GM23338 (cell line): ENCODE measurements at regions not wholly inside any gene's neighbourhood (a gene's known extent, or its start where the extent isn't known, plus 50 kb on each side); places are given as distances from the start of the nearest gene placed in this dataset.

Experiments
- CREB1 ChIP-seq: fragments of 250-450 bp; sonication (Bioruptor Pico); IDR thresholded peaks from 2 replicates; pipeline ENCODE4 v1.5.0; 2020; ENCODE audit warnings: low read depth, mild to moderate bottlenecking, moderate library complexity
- EZH2 ChIP-seq: fragments of 200-600 bp; sonication (generic); IDR thresholded peaks from one replicate; pipeline ENCODE4 v1.8.0; 2017; ENCODE audit warnings: antibody characterized with exemption, mild to moderate bottlenecking, low read depth; ENCODE audit not compliant: unreplicated experiment
- EZH2phosphoT487 ChIP-seq: fragments of 200-600 bp; sonication (generic); IDR thresholded peaks from one replicate; pipeline ENCODE4 v1.8.1; 2018; ENCODE audit warnings: antibody characterized with exemption; ENCODE audit not compliant: unreplicated experiment
- JUNB ChIP-seq: IDR thresholded peaks from one replicate; pipeline ENCODE4 v1.6.1; 2016; ENCODE audit warnings: antibody characterized with exemption; ENCODE audit not compliant: unreplicated experiment
- STAT1 ChIP-seq: IDR thresholded peaks from one replicate; pipeline ENCODE4 v1.6.1; 2016; ENCODE audit warnings: antibody characterized with exemption; ENCODE audit not compliant: unreplicated experiment
- ZNF331 ChIP-seq: fragments of 250-450 bp; sonication (Bioruptor Pico); IDR thresholded peaks from 2 replicates; pipeline ENCODE4 v1.5.0; 2020; ENCODE audit warnings: low read depth, mild to moderate bottlenecking, moderate library complexity
- TF ChIP-seq, protein P1 (sequence below): fragments of 250-450 bp; sonication (Bioruptor Pico); IDR thresholded peaks from 2 replicates; pipeline ENCODE4 v1.5.0; 2020; ENCODE audit warnings: mild to moderate bottlenecking, moderate library complexity
- TF ChIP-seq, protein P2 (sequence below): IDR thresholded peaks from one replicate; pipeline ENCODE4 v1.6.1; 2018; ENCODE audit warnings: antibody characterized with exemption; ENCODE audit not compliant: unreplicated experiment
- TF ChIP-seq, protein P3 (sequence below): IDR thresholded peaks from 2 replicates; pipeline ENCODE4 v1.6.1; 2016; ENCODE audit warnings: antibody characterized with exemption

DNA sequence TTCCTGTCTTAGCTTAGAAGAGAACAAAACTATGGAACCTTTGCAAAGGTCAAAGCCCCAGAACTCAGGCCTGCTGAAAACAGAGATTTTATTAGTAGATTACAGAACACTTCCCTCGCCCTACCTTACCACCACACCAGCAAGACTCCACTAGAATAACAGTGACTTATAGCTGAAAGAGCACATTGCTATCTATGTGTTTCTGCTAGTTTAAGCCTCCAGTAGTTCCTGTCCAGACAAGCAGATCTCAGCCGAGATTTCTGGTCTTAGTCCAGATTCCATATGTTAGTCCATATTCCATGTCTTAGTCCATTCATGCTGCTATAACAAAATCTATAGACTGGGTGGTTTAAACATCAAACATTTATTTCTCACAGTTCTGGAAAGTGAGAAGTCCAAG is 412.3 kb upstream of the ID4 start (continued):
- TF ChIP-seq, protein P1, sequence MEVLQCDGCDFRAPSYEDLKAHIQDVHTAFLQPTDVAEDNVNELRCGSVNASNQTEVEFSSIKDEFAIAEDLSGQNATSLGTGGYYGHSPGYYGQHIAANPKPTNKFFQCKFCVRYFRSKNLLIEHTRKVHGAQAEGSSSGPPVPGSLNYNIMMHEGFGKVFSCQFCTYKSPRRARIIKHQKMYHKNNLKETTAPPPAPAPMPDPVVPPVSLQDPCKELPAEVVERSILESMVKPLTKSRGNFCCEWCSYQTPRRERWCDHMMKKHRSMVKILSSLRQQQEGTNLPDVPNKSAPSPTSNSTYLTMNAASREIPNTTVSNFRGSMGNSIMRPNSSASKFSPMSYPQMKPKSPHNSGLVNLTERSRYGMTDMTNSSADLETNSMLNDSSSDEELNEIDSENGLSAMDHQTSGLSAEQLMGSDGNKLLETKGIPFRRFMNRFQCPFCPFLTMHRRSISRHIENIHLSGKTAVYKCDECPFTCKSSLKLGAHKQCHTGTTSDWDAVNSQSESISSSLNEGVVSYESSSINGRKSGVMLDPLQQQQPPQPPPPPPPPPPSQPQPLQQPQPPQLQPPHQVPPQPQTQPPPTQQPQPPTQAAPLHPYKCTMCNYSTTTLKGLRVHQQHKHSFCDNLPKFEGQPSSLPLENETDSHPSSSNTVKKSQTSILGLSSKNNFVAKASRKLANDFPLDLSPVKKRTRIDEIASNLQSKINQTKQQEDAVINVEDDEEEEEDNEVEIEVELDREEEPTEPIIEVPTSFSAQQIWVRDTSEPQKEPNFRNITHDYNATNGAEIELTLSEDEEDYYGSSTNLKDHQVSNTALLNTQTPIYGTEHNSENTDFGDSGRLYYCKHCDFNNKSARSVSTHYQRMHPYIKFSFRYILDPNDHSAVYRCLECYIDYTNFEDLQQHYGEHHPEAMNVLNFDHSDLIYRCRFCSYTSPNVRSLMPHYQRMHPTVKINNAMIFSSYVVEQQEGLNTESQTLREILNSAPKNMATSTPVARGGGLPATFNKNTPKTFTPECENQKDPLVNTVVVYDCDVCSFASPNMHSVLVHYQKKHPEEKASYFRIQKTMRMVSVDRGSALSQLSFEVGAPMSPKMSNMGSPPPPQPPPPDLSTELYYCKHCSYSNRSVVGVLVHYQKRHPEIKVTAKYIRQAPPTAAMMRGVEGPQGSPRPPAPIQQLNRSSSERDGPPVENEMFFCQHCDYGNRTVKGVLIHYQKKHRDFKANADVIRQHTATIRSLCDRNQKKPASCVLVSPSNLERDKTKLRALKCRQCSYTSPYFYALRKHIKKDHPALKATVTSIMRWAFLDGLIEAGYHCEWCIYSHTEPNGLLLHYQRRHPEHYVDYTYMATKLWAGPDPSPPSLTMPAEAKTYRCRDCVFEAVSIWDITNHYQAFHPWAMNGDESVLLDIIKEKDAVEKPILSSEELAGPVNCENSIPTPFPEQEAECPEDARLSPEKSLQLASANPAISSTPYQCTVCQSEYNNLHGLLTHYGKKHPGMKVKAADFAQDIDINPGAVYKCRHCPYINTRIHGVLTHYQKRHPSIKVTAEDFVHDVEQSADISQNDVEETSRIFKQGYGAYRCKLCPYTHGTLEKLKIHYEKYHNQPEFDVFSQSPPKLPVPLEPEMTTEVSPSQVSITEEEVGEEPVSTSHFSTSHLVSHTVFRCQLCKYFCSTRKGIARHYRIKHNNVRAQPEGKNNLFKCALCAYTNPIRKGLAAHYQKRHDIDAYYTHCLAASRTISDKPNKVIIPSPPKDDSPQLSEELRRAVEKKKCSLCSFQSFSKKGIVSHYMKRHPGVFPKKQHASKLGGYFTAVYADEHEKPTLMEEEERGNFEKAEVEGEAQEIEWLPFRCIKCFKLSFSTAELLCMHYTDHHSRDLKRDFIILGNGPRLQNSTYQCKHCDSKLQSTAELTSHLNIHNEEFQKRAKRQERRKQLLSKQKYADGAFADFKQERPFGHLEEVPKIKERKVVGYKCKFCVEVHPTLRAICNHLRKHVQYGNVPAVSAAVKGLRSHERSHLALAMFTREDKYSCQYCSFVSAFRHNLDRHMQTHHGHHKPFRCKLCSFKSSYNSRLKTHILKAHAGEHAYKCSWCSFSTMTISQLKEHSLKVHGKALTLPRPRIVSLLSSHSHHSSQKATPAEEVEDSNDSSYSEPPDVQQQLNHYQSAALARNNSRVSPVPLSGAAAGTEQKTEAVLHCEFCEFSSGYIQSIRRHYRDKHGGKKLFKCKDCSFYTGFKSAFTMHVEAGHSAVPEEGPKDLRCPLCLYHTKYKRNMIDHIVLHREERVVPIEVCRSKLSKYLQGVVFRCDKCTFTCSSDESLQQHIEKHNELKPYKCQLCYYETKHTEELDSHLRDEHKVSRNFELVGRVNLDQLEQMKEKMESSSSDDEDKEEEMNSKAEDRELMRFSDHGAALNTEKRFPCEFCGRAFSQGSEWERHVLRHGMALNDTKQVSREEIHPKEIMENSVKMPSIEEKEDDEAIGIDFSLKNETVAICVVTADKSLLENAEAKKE (CRISPR knock-in tag): no peak
- no peak for TF ChIP-seq STAT1
- TF ChIP-seq JUNB: no peak
- TF ChIP-seq, protein P2, sequence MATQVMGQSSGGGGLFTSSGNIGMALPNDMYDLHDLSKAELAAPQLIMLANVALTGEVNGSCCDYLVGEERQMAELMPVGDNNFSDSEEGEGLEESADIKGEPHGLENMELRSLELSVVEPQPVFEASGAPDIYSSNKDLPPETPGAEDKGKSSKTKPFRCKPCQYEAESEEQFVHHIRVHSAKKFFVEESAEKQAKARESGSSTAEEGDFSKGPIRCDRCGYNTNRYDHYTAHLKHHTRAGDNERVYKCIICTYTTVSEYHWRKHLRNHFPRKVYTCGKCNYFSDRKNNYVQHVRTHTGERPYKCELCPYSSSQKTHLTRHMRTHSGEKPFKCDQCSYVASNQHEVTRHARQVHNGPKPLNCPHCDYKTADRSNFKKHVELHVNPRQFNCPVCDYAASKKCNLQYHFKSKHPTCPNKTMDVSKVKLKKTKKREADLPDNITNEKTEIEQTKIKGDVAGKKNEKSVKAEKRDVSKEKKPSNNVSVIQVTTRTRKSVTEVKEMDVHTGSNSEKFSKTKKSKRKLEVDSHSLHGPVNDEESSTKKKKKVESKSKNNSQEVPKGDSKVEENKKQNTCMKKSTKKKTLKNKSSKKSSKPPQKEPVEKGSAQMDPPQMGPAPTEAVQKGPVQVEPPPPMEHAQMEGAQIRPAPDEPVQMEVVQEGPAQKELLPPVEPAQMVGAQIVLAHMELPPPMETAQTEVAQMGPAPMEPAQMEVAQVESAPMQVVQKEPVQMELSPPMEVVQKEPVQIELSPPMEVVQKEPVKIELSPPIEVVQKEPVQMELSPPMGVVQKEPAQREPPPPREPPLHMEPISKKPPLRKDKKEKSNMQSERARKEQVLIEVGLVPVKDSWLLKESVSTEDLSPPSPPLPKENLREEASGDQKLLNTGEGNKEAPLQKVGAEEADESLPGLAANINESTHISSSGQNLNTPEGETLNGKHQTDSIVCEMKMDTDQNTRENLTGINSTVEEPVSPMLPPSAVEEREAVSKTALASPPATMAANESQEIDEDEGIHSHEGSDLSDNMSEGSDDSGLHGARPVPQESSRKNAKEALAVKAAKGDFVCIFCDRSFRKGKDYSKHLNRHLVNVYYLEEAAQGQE: no peak
- TF ChIP-seq, protein P3, sequence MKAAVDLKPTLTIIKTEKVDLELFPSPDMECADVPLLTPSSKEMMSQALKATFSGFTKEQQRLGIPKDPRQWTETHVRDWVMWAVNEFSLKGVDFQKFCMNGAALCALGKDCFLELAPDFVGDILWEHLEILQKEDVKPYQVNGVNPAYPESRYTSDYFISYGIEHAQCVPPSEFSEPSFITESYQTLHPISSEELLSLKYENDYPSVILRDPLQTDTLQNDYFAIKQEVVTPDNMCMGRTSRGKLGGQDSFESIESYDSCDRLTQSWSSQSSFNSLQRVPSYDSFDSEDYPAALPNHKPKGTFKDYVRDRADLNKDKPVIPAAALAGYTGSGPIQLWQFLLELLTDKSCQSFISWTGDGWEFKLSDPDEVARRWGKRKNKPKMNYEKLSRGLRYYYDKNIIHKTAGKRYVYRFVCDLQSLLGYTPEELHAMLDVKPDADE: no peak
- TF ChIP-seq EZH2phosphoT487: no peak
- no peak for TF ChIP-seq EZH2
- no peak for TF ChIP-seq ZNF331
- no peak for TF ChIP-seq CREB1 (CRISPR knock-in tag)
